ENCODE measurements at regions not wholly inside any gene's neighbourhood (a gene's known extent, or its start where the extent isn't known, plus 50 kb on each side); places are given as distances from the start of the nearest gene placed in this dataset.

GRCh38 chr5:8568858-8569257 lies 699.9 kb downstream of the MTRR start:
- TF ChIP-seq EZH2phosphoT487 (IDR thresholded peaks at IDR 0.05; ENCODE audit: borderline replicate concordance, low read length) (no peak), CTCF (IDR thresholded peaks at IDR 0.05; ENCODE audit: low read depth, low read length, poor library complexity, severe bottlenecking) (no peak)
- Histone ChIP-seq H4K20me1 (ENCODE audit: control insufficient read depth, insufficient read depth, low read depth, low read length) (no peaks in the 10 kb centered on the region), H3K4me1 (ENCODE audit: control insufficient read depth, low read length) (no peaks in the 10 kb centered on the region), H3K9me3 (ENCODE audit: control insufficient read depth, insufficient read depth, low read length) (no peaks in the 10 kb centered on the region), H3K4me2 (ENCODE audit: low read length) (no peak overlapping the region), H3K79me2 (ENCODE audit: control insufficient read depth, low read length) (no peaks in the 10 kb centered on the region), H3K9me2 (replicated peaks; ENCODE audit: control insufficient read depth, low read length) (no peaks in the 10 kb centered on the region), H3F3A (ENCODE audit: control insufficient read depth, insufficient read depth) (no peaks in the 10 kb centered on the region), H3K27me3 (ENCODE audit: control insufficient read depth, low read length) (no peaks in the 10 kb centered on the region), H3K27ac (ENCODE audit: low read depth, low read length) (no peak overlapping the region), H3K36me3 (ENCODE audit: control insufficient read depth, low read length) (no peaks in the 10 kb centered on the region), H3K4me3 (ENCODE audit: low read length) (no peak overlapping the region)

- Histone ChIP-seq H4K20me1 (ENCODE audit: control insufficient read depth, insufficient read depth, low read depth, low read length) (no peaks in the 10 kb centered on the region), H3K4me1 (ENCODE audit: control insufficient read depth, low read length) (no peaks in the 10 kb centered on the region), H3K9me3 (ENCODE audit: control insufficient read depth, insufficient read depth, low read length) (no peaks in the 10 kb centered on the region), H3K9me2 (replicated peaks; ENCODE audit: control insufficient read depth, low read length) (no peaks in the 10 kb centered on the region), H3K4me3 (ENCODE audit: low read length) (no peak overlapping the region), H3F3A (ENCODE audit: control insufficient read depth, insufficient read depth) (no peaks in the 10 kb centered on the region), H3K4me2 (ENCODE audit: low read length) (no peak overlapping the region), H3K36me3 (ENCODE audit: control insufficient read depth, low read length) (no peaks in the 10 kb centered on the region), H3K27ac (ENCODE audit: low read depth, low read length) (no peak overlapping the region), H3K27me3 (ENCODE audit: control insufficient read depth, low read length) (no peaks in the 10 kb centered on the region), H3K79me2 (ENCODE audit: control insufficient read depth, low read length) (no peaks in the 10 kb centered on the region)
- TF ChIP-seq EZH2phosphoT487 (IDR thresholded peaks at IDR 0.05; ENCODE audit: borderline replicate concordance, low read length), result no peak
- no peak for TF ChIP-seq CTCF (IDR thresholded peaks at IDR 0.05; ENCODE audit: low read depth, low read length, poor library complexity, severe bottlenecking)
Observed at GRCh38 chr5:8570528-8570927, 701.6 kb downstream of the MTRR start.

GRCh38 chr5:8576178-8576577 lies 707.2 kb downstream of the MTRR start:
- Histone ChIP-seq H3F3A (ENCODE audit: control insufficient read depth, insufficient read depth) (no peaks in the 10 kb centered on the region), H3K4me1 (ENCODE audit: control insufficient read depth, low read length) (no peaks in the 10 kb centered on the region), H3K9me3 (ENCODE audit: control insufficient read depth, insufficient read depth, low read length) (no peaks in the 10 kb centered on the region), H3K4me2 (ENCODE audit: low read length) (no peak overlapping the region), H3K27me3 (ENCODE audit: control insufficient read depth, low read length) (no peaks in the 10 kb centered on the region), H3K4me3 (ENCODE audit: low read length) (no peak overlapping the region), H4K20me1 (ENCODE audit: control insufficient read depth, insufficient read depth, low read depth, low read length) (no peaks in the 10 kb centered on the region), H3K36me3 (ENCODE audit: control insufficient read depth, low read length) (no peaks in the 10 kb centered on the region), H3K27ac (ENCODE audit: low read depth, low read length) (no peak overlapping the region), H3K9me2 (replicated peaks; ENCODE audit: control insufficient read depth, low read length) (no peaks in the 10 kb centered on the region), H3K79me2 (ENCODE audit: control insufficient read depth, low read length) (no peaks in the 10 kb centered on the region)
- no peak for TF ChIP-seq CTCF (IDR thresholded peaks at IDR 0.05; ENCODE audit: low read depth, low read length, poor library complexity, severe bottlenecking)
- no peak for TF ChIP-seq EZH2phosphoT487 (IDR thresholded peaks at IDR 0.05; ENCODE audit: borderline replicate concordance, low read length)

- Histone ChIP-seq H3K27me3 (ENCODE audit: control insufficient read depth, low read length) (no peaks in the 10 kb centered on the region), H3K27ac (ENCODE audit: low read depth, low read length) (no peak overlapping the region), H4K20me1 (ENCODE audit: control insufficient read depth, insufficient read depth, low read depth, low read length) (no peaks in the 10 kb centered on the region), H3K9me3 (ENCODE audit: control insufficient read depth, insufficient read depth, low read length) (no peaks in the 10 kb centered on the region), H3K79me2 (ENCODE audit: control insufficient read depth, low read length) (no peaks in the 10 kb centered on the region), H3K4me1 (ENCODE audit: control insufficient read depth, low read length) (no peaks in the 10 kb centered on the region), H3K4me2 (ENCODE audit: low read length) (no peak overlapping the region), H3K4me3 (ENCODE audit: low read length) (no peak overlapping the region), H3F3A (ENCODE audit: control insufficient read depth, insufficient read depth) (no peaks in the 10 kb centered on the region), H3K36me3 (ENCODE audit: control insufficient read depth, low read length) (no peaks in the 10 kb centered on the region), H3K9me2 (replicated peaks; ENCODE audit: control insufficient read depth, low read length) (no peaks in the 10 kb centered on the region)
- no peak for TF ChIP-seq EZH2phosphoT487 (IDR thresholded peaks at IDR 0.05; ENCODE audit: borderline replicate concordance, low read length)
- no peak for TF ChIP-seq CTCF (IDR thresholded peaks at IDR 0.05; ENCODE audit: low read depth, low read length, poor library complexity, severe bottlenecking)
Observed at GRCh38 chr5:8577792-8578191, 708.8 kb downstream of the MTRR start.
